Loucy (cell line): ENCODE measurements at regions not wholly inside any gene's neighbourhood (a gene's known extent, or its start where the extent isn't known, plus 50 kb on each side); places are given as distances from the start of the nearest gene placed in this dataset.

ENCODE experiments used
- H2AFZ ChIP-seq: fragments of 200-600 bp; sonication (generic); 2 replicates; pipeline ENCODE4 v1.6.0; 2016; ENCODE audit warnings: antibody characterized with exemption, mild to moderate bottlenecking, low read length, moderate library complexity
- H3F3A ChIP-seq: fragments of 200-600 bp; 2 replicates; pipeline ENCODE4 v1.6.0; 2016; ENCODE audit warnings: antibody characterized with exemption, low read depth, mild to moderate bottlenecking
- H3K27me3 ChIP-seq: fragments of 200-600 bp; sonication (generic); 2 replicates; pipeline ENCODE4 v1.6.1; 2014; ENCODE audit warnings: low read length, mild to moderate bottlenecking; ENCODE audit not compliant: insufficient read depth, poor library complexity, severe bottlenecking
- H3K36me3 ChIP-seq: fragments of 200-600 bp; sonication (generic); 2 replicates; pipeline ENCODE4 v1.6.1; 2016; ENCODE audit warnings: low read length; ENCODE audit not compliant: insufficient read depth
- H3K4me1 ChIP-seq: fragments of 200-600 bp; sonication (generic); 2 replicates; pipeline ENCODE4 v1.5.1; 2014; ENCODE audit warnings: low read length, mild to moderate bottlenecking; ENCODE audit not compliant: insufficient read depth, poor library complexity, severe bottlenecking
- H3K4me2 ChIP-seq: fragments of 200-600 bp; sonication (generic); 2 replicates; pipeline ENCODE4 v1.6.0; 2014; ENCODE audit warnings: antibody characterized with exemption, low read length, low read depth, mild to moderate bottlenecking; ENCODE audit not compliant: poor library complexity, severe bottlenecking
- H3K4me3 ChIP-seq: fragments of 200-600 bp; sonication (generic); 2 replicates; pipeline ENCODE4 v1.5.1; 2014; ENCODE audit warnings: low read length, mild to moderate bottlenecking, mixed read lengths; ENCODE audit not compliant: poor library complexity, severe bottlenecking
- H3K79me2 ChIP-seq: fragments of 200-600 bp; sonication (generic); 2 replicates; pipeline ENCODE4 v1.6.1; 2014; ENCODE audit warnings: low read length; ENCODE audit not compliant: insufficient read depth
- H3K9ac ChIP-seq: fragments of 200-600 bp; sonication (generic); 2 replicates; pipeline ENCODE4 v1.6.0; 2014; ENCODE audit warnings: mild to moderate bottlenecking, low read depth, low read length, moderate library complexity; ENCODE audit not compliant: poor library complexity, severe bottlenecking
- H3K9me2 ChIP-seq: fragments of 200-600 bp; sonication (generic); replicated peaks from 2 replicates; pipeline ENCODE4 v1.6.1; 2016; ENCODE audit warnings: low read depth, low read length, mixed read lengths
- H3K9me3 ChIP-seq: fragments of 200-600 bp; sonication (generic); 2 replicates; pipeline ENCODE4 v1.6.1; 2014; ENCODE audit warnings: mild to moderate bottlenecking, antibody characterized with exemption, low read length, low read depth; ENCODE audit not compliant: insufficient read depth
- H4K20me1 ChIP-seq: fragments of 200-600 bp; sonication (generic); 2 replicates; pipeline ENCODE4 v1.6.0; 2014; ENCODE audit warnings: antibody characterized with exemption, low read length, mild to moderate bottlenecking; ENCODE audit not compliant: insufficient read depth, poor library complexity, severe bottlenecking
- CTCF ChIP-seq: fragments of 200-600 bp; sonication (generic); conservative IDR thresholded peaks from 2 replicates; pipeline ENCODE4 v1.5.1; 2014; ENCODE audit warnings: mild to moderate bottlenecking, antibody characterized with exemption, low read length
- EZH2phosphoT487 ChIP-seq: fragments of 200-600 bp; IDR thresholded peaks from 2 replicates; pipeline ENCODE4 v1.6.1; 2018; ENCODE audit warnings: antibody characterized with exemption, mild to moderate bottlenecking, moderate library complexity, borderline replicate concordance

GRCh38 chr10:61299156-61299555, 154.0 kb downstream of the TMEM26 start:
- Histone ChIP-seq H4K20me1 (no peaks in the 10 kb centered on the region), H3K4me2 (no peak overlapping the region), H3K27me3 (no peaks in the 10 kb centered on the region), H3K36me3 (no peaks in the 10 kb centered on the region), H3K4me1 (peaks cover 6% of the 10 kb centered on the region), H3K79me2 (no peaks in the 10 kb centered on the region), H3K9me2 (no peaks in the 10 kb centered on the region), H3F3A (no peaks in the 10 kb centered on the region), H3K9ac (no peak overlapping the region), H3K4me3 (no peak overlapping the region), H3K9me3 (no peaks in the 10 kb centered on the region; the same call in 1 of the 2 replicates), H2AFZ (no peak overlapping the region)
- TF ChIP-seq EZH2phosphoT487 = no peak
- TF ChIP-seq CTCF = no peak

- H4K20me1 ChIP-seq = no peaks in the 10 kb centered on the region
- H3F3A ChIP-seq = no peaks in the 10 kb centered on the region
- H3K4me3 ChIP-seq = no peak overlapping the region
- H3K9ac ChIP-seq = no peak overlapping the region
- no peaks in the 10 kb centered on the region for H3K27me3 ChIP-seq
- no peak for TF ChIP-seq EZH2phosphoT487
- TF ChIP-seq CTCF = no peak
- H3K9me2 ChIP-seq = no peaks in the 10 kb centered on the region
- H3K4me1 ChIP-seq = peaks cover 6% of the 10 kb centered on the region
- no peaks in the 10 kb centered on the region; the same call in 1 of the 2 replicates for H3K9me3 ChIP-seq
- no peak overlapping the region for H2AFZ ChIP-seq
- H3K4me2 ChIP-seq = no peak overlapping the region
- no peaks in the 10 kb centered on the region for H3K79me2 ChIP-seq
- H3K36me3 ChIP-seq = no peaks in the 10 kb centered on the region
Observed at GRCh38 chr10:61298194-61298593, 155.0 kb downstream of the TMEM26 start.

- no peaks in the 10 kb centered on the region for H3K79me2 ChIP-seq
- TF ChIP-seq EZH2phosphoT487 (no peak), CTCF (no peak)
- H3K27me3 ChIP-seq = no peaks in the 10 kb centered on the region
- H3F3A ChIP-seq = no peaks in the 10 kb centered on the region
- H3K4me3 ChIP-seq = no peak overlapping the region
- H3K9me3 ChIP-seq = no peaks in the 10 kb centered on the region; the same call in 1 of the 2 replicates
- H3K9me2 ChIP-seq = no peaks in the 10 kb centered on the region
- H3K4me1 ChIP-seq = peaks cover 6% of the 10 kb centered on the region
- H3K4me2 ChIP-seq = no peak overlapping the region
- no peaks in the 10 kb centered on the region for H4K20me1 ChIP-seq
- no peak overlapping the region for H2AFZ ChIP-seq
- H3K36me3 ChIP-seq = no peaks in the 10 kb centered on the region
- H3K9ac ChIP-seq = no peak overlapping the region
Observed at GRCh38 chr10:61296161-61296560, 157.0 kb downstream of the TMEM26 start.
